Prostate gland (tissue), 2 donors: ENCODE measurements at regions not wholly inside any gene's neighbourhood (a gene's known extent, or its start where the extent isn't known, plus 50 kb on each side); places are given as distances from the start of the nearest gene placed in this dataset.

ENCODE experiments used
- POLR2A ChIP-seq: fragments of 450-650 bp; IDR thresholded peaks from one replicate; pipeline ENCODE4 v1.6.1; 2016; ENCODE audit warnings: antibody characterized with exemption, mild to moderate bottlenecking
- POLR2AphosphoS5 ChIP-seq: sonication (generic); formaldehyde crosslinking; IDR thresholded peaks from one replicate; pipeline ENCODE4 v1.6.1; 2017; ENCODE audit warnings: antibody characterized with exemption
- TF ChIP-seq, protein P1 (sequence below), 4 experiments: fragments of 200-600 bp in 2 of 4; fragments of 450-650 bp in 2 of 4; sonication (generic) in 2 of 4; IDR thresholded peaks; 1 replicate in 3 of 4; 2 replicates in 1 of 4; pipeline ENCODE4 v1.5.1; 2016 to 2019; ENCODE audit warnings: antibody characterized with exemption in 4 of 4, mild to moderate bottlenecking in 2 of 4, moderate library complexity in 2 of 4

DNA sequence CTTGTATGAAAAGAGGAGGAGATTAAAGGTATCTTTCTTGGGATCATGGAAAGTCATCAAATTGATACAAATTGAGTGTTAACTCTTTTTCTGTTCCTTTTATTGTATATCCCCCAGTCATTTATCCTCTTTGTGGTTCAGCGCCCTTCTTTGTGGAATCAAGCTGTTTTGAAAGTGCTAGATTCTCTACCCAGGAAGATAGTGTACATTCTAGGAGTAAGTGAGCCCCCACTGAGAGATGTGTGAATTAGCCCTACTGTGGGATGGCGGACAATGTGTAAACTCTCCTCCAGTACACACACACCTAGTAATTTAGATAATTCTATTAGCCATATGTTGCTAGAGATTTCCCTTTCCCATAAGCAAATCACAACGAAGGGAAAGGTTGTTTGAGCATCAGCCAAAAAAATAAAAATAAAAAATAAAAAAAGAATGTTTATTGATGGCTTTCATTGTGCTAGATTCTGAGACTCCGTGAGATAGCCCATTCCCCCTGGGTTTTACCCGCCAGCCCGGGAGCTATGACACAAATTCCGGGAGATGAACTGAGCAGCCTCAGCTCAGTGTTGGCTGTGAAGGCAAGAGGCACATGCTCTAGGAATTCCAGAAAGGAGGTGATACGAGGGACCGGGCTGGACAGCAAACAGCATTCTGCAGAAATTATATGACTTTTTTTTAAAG, 378.4 kb upstream of the RUNX1 start:
- TF ChIP-seq, protein P1, sequence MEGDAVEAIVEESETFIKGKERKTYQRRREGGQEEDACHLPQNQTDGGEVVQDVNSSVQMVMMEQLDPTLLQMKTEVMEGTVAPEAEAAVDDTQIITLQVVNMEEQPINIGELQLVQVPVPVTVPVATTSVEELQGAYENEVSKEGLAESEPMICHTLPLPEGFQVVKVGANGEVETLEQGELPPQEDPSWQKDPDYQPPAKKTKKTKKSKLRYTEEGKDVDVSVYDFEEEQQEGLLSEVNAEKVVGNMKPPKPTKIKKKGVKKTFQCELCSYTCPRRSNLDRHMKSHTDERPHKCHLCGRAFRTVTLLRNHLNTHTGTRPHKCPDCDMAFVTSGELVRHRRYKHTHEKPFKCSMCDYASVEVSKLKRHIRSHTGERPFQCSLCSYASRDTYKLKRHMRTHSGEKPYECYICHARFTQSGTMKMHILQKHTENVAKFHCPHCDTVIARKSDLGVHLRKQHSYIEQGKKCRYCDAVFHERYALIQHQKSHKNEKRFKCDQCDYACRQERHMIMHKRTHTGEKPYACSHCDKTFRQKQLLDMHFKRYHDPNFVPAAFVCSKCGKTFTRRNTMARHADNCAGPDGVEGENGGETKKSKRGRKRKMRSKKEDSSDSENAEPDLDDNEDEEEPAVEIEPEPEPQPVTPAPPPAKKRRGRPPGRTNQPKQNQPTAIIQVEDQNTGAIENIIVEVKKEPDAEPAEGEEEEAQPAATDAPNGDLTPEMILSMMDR (IDR thresholded peaks at IDR 0.05): no peak
- TF ChIP-seq POLR2AphosphoS5: no peak
- no peak for TF ChIP-seq POLR2A
